Inferior parietal cortex (tissue), 1 donor: ENCODE measurements at regions not wholly inside any gene's neighbourhood (a gene's known extent, or its start where the extent isn't known, plus 50 kb on each side); places are given as distances from the start of the nearest gene placed in this dataset.
"Not testable (repeated sequence)": the region's sequence is repeated elsewhere in the genome, so short reads cannot be mapped to it uniquely, and the experiment has no call there.

Experiments
- DNase-seq: peaks from one replicate; pipeline ENCODE4 v3.0.0-alpha.2; 2016; ENCODE audit errors: extremely low spot score

- no peak for DNase-seq
These were observed 213.0 kb downstream of the NKX6-1 start for GRCh38 chr4:84286048-84286447.

GRCh38 chr4:84279678-84280077 lies 219.4 kb downstream of the NKX6-1 start:
- DNase-seq: no peak

- no peak for DNase-seq
These were observed 221.2 kb downstream of the NKX6-1 start for GRCh38 chr4:84277923-84278322.

GRCh38 chr4:84276752-84277151 lies 222.3 kb downstream of the NKX6-1 start:
- DNase-seq: no peak

- no peak for DNase-seq
These were observed 229.5 kb downstream of the NKX6-1 start for GRCh38 chr4:84269536-84270044.

- no peak for DNase-seq
These were observed 234.4 kb downstream of the NKX6-1 start for GRCh38 chr4:84264652-84265051.

GRCh38 chr4:84263415-84263814 lies 235.7 kb downstream of the NKX6-1 start:
- DNase-seq: no peak

- no peak for DNase-seq
These were observed 238.6 kb downstream of the NKX6-1 start for GRCh38 chr4:84260495-84260894.

GRCh38 chr4:84258905-84259830 lies 239.9 kb downstream of the NKX6-1 start:
- no peak for DNase-seq

- no peak for DNase-seq
These were observed 244.6 kb downstream of the NKX6-1 start for GRCh38 chr4:84254537-84254936.

GRCh38 chr4:84249521-84249920 lies 249.6 kb downstream of the NKX6-1 start:
- no peak for DNase-seq

- not testable (repeated sequence) for DNase-seq
These were observed 254.1 kb downstream of the NKX6-1 start for GRCh38 chr4:84245042-84245441.

GRCh38 chr4:84244346-84244801 lies 254.7 kb downstream of the NKX6-1 start:
- DNase-seq: not testable (repeated sequence)

GRCh38 chr4:84243685-84244084 lies 255.4 kb downstream of the NKX6-1 start:
- DNase-seq: no peak

GRCh38 chr4:84239278-84239845 lies 259.7 kb downstream of the NKX6-1 start:
- no peak for DNase-seq

GRCh38 chr4:84238247-84239090 lies 260.6 kb downstream of the NKX6-1 start:
- DNase-seq: no peak

- no peak for DNase-seq
These were observed 262.1 kb downstream of the NKX6-1 start for GRCh38 chr4:84237008-84237407.

- no peak for DNase-seq
These were observed 263.8 kb downstream of the NKX6-1 start for GRCh38 chr4:84235126-84235944.

GRCh38 chr4:84232309-84233095 lies 266.6 kb downstream of the NKX6-1 start:
- DNase-seq: no peak

- DNase-seq: no peak
These were observed 267.5 kb downstream of the NKX6-1 start for GRCh38 chr4:84231539-84232055.
